ENCODE measurements at regions not wholly inside any gene's neighbourhood (a gene's known extent, or its start where the extent isn't known, plus 50 kb on each side); places are given as distances from the start of the nearest gene placed in this dataset.

DNA sequence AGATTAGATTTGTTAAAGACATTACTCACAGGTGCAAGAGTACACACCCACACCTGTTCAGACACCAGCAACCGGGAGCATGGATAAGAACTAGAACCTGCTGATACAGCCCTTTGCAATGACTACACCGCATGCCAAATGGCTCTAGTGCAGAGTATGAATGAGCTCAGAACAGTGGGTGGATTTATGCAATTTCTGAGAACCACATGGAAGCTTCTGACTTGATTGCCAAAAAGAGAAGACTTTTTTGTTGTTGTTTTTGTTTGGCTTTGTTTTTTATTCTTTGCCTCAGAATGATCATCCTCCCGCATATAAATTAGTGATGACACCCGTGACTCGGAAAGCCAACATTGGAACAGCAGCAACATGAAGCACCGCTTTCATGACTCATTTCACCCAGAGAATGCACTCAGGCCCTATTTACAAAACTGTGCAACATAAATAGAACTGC is 77.4 kb upstream of the LRCH1 start:
- H3K4me1 ChIP-seq (ENCODE audit: insufficient read depth): no peaks in the 10 kb centered on the region
- no peak overlapping the region for H3K27ac Mint-ChIP-seq
- H3K36me3 Mint-ChIP-seq (ENCODE audit: low read depth): no peaks in the 10 kb centered on the region
- H4K20me1 ChIP-seq (replicated peaks; ENCODE audit: insufficient read depth): no peaks in the 10 kb centered on the region
- no peaks in the 10 kb centered on the region for H3K79me2 ChIP-seq (replicated peaks; ENCODE audit: insufficient read depth)
- H2AFZ ChIP-seq: no peak overlapping the region
- no peaks in the 10 kb centered on the region for H3F3A ChIP-seq (replicated peaks; ENCODE audit: low read depth)
- no peaks in the 10 kb centered on the region for H3K9me2 ChIP-seq (ENCODE audit: insufficient read depth)
- no peak overlapping the region for H3K27ac ChIP-seq (ENCODE audit: low read depth)
- H3K27me3 ChIP-seq (ENCODE audit: insufficient read depth): no peaks in the 10 kb centered on the region
- H3K4me3 Mint-ChIP-seq: no peak overlapping the region
- H3K4me1 Mint-ChIP-seq: peaks cover 3% of the 10 kb centered on the region; the same call in 1 of the 3 replicates
- no peaks in the 10 kb centered on the region for H3K36me3 ChIP-seq (ENCODE audit: insufficient read depth)
- H3K4me2 ChIP-seq: no peak overlapping the region
- DNase-seq (ENCODE audit: low spot score) (no peak), ATAC-seq (no peak)
- no peaks in the 10 kb centered on the region for H3K9me3 Mint-ChIP-seq
- no peaks in the 10 kb centered on the region for H3K27me3 Mint-ChIP-seq (ENCODE audit: insufficient read depth, low read depth, poor library complexity)
- no peak overlapping the region for H3K4me3 ChIP-seq
- TF ChIP-seq EZH2phosphoT487 (IDR thresholded peaks at IDR 0.05; ENCODE audit: unreplicated experiment) (no peak), POLR2AphosphoS5 (IDR thresholded peaks at IDR 0.05; ENCODE audit: low read depth) (no peak), CREB1 (CRISPR knock-in tag; IDR thresholded peaks at IDR 0.05; ENCODE audit: low read depth) (no peak), EZH2 (IDR thresholded peaks at IDR 0.05; ENCODE audit: low read depth, unreplicated experiment) (no peak)
- TF ChIP-seq, protein P1, sequence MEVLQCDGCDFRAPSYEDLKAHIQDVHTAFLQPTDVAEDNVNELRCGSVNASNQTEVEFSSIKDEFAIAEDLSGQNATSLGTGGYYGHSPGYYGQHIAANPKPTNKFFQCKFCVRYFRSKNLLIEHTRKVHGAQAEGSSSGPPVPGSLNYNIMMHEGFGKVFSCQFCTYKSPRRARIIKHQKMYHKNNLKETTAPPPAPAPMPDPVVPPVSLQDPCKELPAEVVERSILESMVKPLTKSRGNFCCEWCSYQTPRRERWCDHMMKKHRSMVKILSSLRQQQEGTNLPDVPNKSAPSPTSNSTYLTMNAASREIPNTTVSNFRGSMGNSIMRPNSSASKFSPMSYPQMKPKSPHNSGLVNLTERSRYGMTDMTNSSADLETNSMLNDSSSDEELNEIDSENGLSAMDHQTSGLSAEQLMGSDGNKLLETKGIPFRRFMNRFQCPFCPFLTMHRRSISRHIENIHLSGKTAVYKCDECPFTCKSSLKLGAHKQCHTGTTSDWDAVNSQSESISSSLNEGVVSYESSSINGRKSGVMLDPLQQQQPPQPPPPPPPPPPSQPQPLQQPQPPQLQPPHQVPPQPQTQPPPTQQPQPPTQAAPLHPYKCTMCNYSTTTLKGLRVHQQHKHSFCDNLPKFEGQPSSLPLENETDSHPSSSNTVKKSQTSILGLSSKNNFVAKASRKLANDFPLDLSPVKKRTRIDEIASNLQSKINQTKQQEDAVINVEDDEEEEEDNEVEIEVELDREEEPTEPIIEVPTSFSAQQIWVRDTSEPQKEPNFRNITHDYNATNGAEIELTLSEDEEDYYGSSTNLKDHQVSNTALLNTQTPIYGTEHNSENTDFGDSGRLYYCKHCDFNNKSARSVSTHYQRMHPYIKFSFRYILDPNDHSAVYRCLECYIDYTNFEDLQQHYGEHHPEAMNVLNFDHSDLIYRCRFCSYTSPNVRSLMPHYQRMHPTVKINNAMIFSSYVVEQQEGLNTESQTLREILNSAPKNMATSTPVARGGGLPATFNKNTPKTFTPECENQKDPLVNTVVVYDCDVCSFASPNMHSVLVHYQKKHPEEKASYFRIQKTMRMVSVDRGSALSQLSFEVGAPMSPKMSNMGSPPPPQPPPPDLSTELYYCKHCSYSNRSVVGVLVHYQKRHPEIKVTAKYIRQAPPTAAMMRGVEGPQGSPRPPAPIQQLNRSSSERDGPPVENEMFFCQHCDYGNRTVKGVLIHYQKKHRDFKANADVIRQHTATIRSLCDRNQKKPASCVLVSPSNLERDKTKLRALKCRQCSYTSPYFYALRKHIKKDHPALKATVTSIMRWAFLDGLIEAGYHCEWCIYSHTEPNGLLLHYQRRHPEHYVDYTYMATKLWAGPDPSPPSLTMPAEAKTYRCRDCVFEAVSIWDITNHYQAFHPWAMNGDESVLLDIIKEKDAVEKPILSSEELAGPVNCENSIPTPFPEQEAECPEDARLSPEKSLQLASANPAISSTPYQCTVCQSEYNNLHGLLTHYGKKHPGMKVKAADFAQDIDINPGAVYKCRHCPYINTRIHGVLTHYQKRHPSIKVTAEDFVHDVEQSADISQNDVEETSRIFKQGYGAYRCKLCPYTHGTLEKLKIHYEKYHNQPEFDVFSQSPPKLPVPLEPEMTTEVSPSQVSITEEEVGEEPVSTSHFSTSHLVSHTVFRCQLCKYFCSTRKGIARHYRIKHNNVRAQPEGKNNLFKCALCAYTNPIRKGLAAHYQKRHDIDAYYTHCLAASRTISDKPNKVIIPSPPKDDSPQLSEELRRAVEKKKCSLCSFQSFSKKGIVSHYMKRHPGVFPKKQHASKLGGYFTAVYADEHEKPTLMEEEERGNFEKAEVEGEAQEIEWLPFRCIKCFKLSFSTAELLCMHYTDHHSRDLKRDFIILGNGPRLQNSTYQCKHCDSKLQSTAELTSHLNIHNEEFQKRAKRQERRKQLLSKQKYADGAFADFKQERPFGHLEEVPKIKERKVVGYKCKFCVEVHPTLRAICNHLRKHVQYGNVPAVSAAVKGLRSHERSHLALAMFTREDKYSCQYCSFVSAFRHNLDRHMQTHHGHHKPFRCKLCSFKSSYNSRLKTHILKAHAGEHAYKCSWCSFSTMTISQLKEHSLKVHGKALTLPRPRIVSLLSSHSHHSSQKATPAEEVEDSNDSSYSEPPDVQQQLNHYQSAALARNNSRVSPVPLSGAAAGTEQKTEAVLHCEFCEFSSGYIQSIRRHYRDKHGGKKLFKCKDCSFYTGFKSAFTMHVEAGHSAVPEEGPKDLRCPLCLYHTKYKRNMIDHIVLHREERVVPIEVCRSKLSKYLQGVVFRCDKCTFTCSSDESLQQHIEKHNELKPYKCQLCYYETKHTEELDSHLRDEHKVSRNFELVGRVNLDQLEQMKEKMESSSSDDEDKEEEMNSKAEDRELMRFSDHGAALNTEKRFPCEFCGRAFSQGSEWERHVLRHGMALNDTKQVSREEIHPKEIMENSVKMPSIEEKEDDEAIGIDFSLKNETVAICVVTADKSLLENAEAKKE (CRISPR knock-in tag; IDR thresholded peaks at IDR 0.05): no peak
- TF ChIP-seq, protein P2, sequence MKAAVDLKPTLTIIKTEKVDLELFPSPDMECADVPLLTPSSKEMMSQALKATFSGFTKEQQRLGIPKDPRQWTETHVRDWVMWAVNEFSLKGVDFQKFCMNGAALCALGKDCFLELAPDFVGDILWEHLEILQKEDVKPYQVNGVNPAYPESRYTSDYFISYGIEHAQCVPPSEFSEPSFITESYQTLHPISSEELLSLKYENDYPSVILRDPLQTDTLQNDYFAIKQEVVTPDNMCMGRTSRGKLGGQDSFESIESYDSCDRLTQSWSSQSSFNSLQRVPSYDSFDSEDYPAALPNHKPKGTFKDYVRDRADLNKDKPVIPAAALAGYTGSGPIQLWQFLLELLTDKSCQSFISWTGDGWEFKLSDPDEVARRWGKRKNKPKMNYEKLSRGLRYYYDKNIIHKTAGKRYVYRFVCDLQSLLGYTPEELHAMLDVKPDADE (IDR thresholded peaks at IDR 0.05): no peak
- TF ChIP-seq, protein P3, sequence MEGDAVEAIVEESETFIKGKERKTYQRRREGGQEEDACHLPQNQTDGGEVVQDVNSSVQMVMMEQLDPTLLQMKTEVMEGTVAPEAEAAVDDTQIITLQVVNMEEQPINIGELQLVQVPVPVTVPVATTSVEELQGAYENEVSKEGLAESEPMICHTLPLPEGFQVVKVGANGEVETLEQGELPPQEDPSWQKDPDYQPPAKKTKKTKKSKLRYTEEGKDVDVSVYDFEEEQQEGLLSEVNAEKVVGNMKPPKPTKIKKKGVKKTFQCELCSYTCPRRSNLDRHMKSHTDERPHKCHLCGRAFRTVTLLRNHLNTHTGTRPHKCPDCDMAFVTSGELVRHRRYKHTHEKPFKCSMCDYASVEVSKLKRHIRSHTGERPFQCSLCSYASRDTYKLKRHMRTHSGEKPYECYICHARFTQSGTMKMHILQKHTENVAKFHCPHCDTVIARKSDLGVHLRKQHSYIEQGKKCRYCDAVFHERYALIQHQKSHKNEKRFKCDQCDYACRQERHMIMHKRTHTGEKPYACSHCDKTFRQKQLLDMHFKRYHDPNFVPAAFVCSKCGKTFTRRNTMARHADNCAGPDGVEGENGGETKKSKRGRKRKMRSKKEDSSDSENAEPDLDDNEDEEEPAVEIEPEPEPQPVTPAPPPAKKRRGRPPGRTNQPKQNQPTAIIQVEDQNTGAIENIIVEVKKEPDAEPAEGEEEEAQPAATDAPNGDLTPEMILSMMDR (conservative IDR thresholded peaks at IDR 0.05; ENCODE audit: low read depth in 2 of 2): no peak
